ENCODE measurements at regions not wholly inside any gene's neighbourhood (a gene's known extent, or its start where the extent isn't known, plus 50 kb on each side); places are given as distances from the start of the nearest gene placed in this dataset.

GRCh38 chr3:10741891-10742671 lies 73.9 kb upstream of the SLC6A11 start:
- no peak for DNase-seq (ENCODE audit: low spot score)
- Histone ChIP-seq H4K20me1 (replicated peaks; ENCODE audit: insufficient read depth) (no peaks in the 10 kb centered on the region), H3K9me2 (ENCODE audit: insufficient read depth) (peaks cover 3% of the 10 kb centered on the region; the same call in 1 of the 2 replicates), H3K27me3 (ENCODE audit: insufficient read depth) (peaks cover 12% of the 10 kb centered on the region; the same call in 1 of the 2 replicates), H3K4me3 (no peak overlapping the region), H3K4me1 (ENCODE audit: insufficient read depth) (no peaks in the 10 kb centered on the region), H3K79me2 (replicated peaks; ENCODE audit: insufficient read depth) (no peaks in the 10 kb centered on the region), H3F3A (replicated peaks; ENCODE audit: low read depth) (no peaks in the 10 kb centered on the region), H2AFZ (no peak overlapping the region), H3K36me3 (ENCODE audit: insufficient read depth) (no peaks in the 10 kb centered on the region), H3K4me2 (no peak overlapping the region), H3K27ac (ENCODE audit: low read depth) (no peak overlapping the region)
- no peak for TF ChIP-seq EZH2phosphoT487 (IDR thresholded peaks at IDR 0.05; ENCODE audit: unreplicated experiment)
- TF ChIP-seq, protein P1, sequence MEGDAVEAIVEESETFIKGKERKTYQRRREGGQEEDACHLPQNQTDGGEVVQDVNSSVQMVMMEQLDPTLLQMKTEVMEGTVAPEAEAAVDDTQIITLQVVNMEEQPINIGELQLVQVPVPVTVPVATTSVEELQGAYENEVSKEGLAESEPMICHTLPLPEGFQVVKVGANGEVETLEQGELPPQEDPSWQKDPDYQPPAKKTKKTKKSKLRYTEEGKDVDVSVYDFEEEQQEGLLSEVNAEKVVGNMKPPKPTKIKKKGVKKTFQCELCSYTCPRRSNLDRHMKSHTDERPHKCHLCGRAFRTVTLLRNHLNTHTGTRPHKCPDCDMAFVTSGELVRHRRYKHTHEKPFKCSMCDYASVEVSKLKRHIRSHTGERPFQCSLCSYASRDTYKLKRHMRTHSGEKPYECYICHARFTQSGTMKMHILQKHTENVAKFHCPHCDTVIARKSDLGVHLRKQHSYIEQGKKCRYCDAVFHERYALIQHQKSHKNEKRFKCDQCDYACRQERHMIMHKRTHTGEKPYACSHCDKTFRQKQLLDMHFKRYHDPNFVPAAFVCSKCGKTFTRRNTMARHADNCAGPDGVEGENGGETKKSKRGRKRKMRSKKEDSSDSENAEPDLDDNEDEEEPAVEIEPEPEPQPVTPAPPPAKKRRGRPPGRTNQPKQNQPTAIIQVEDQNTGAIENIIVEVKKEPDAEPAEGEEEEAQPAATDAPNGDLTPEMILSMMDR (conservative IDR thresholded peaks at IDR 0.05; ENCODE audit: low read depth in 2 of 2), result no peak
- no peak for TF ChIP-seq STAT1 (IDR thresholded peaks at IDR 0.05; ENCODE audit: unreplicated experiment)
- no peak for TF ChIP-seq CREB1 (CRISPR knock-in tag; IDR thresholded peaks at IDR 0.05; ENCODE audit: low read depth)
- no peak for TF ChIP-seq ZNF114 (CRISPR knock-in tag; IDR thresholded peaks at IDR 0.05)
- TF ChIP-seq POLR2AphosphoS5 (IDR thresholded peaks at IDR 0.05; ENCODE audit: low read depth), result no peak
- TF ChIP-seq, protein P2, sequence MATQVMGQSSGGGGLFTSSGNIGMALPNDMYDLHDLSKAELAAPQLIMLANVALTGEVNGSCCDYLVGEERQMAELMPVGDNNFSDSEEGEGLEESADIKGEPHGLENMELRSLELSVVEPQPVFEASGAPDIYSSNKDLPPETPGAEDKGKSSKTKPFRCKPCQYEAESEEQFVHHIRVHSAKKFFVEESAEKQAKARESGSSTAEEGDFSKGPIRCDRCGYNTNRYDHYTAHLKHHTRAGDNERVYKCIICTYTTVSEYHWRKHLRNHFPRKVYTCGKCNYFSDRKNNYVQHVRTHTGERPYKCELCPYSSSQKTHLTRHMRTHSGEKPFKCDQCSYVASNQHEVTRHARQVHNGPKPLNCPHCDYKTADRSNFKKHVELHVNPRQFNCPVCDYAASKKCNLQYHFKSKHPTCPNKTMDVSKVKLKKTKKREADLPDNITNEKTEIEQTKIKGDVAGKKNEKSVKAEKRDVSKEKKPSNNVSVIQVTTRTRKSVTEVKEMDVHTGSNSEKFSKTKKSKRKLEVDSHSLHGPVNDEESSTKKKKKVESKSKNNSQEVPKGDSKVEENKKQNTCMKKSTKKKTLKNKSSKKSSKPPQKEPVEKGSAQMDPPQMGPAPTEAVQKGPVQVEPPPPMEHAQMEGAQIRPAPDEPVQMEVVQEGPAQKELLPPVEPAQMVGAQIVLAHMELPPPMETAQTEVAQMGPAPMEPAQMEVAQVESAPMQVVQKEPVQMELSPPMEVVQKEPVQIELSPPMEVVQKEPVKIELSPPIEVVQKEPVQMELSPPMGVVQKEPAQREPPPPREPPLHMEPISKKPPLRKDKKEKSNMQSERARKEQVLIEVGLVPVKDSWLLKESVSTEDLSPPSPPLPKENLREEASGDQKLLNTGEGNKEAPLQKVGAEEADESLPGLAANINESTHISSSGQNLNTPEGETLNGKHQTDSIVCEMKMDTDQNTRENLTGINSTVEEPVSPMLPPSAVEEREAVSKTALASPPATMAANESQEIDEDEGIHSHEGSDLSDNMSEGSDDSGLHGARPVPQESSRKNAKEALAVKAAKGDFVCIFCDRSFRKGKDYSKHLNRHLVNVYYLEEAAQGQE (IDR thresholded peaks at IDR 0.05; ENCODE audit: unreplicated experiment), result no peak
- TF ChIP-seq ETS1 (IDR thresholded peaks at IDR 0.05), result no peak
- no peak overlapping the region for H3K4me3 Mint-ChIP-seq
- no peak overlapping the region for H3K27ac Mint-ChIP-seq
- H3K27me3 Mint-ChIP-seq (ENCODE audit: insufficient read depth, low read depth, poor library complexity), result peaks cover 27% of the 10 kb centered on the region
- H3K36me3 Mint-ChIP-seq (ENCODE audit: low read depth), result no peaks in the 10 kb centered on the region
- H3K9me3 Mint-ChIP-seq, result no peaks in the 10 kb centered on the region; the same call in 2 of the 3 replicates
- peaks cover 4% of the 10 kb centered on the region; the same call in 1 of the 3 replicates for H3K4me1 Mint-ChIP-seq
- ATAC-seq, result no peak
